RPMI8226 (cell line): ENCODE measurements at regions not wholly inside any gene's neighbourhood (a gene's known extent, or its start where the extent isn't known, plus 50 kb on each side); places are given as distances from the start of the nearest gene placed in this dataset.

ENCODE experiments used
- DNase-seq: peaks from one replicate; pipeline ENCODE4 v3.0.0-alpha.2; 2015

- no peak for DNase-seq
Measured at GRCh38 chrX:107561468-107562215, 66.7 kb upstream of the PRPS1 start.

- DNase-seq, result no peak
Measured at GRCh38 chrX:107562482-107562881, 65.8 kb upstream of the PRPS1 start.

DNA sequence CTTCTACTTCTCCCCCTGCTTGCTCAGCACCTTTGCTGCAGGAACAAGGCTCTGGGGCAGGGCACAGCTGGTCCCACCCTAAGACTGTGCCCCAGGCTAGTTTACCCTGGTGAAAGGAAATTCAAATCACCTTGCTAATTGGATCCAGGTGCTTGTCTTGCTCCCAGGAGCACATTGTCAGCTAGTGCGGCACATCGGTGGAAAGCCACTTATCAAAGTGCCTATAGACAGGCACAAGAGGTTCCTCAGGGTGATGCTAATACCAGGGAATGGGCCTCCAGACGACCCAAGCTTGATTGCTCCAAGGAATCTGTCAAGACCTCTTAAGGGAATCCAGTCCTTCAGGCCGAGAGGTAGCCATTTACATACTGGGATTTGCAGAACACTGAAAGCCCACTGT lies 64.5 kb upstream of the PRPS1 start:
- no peak for DNase-seq

DNA sequence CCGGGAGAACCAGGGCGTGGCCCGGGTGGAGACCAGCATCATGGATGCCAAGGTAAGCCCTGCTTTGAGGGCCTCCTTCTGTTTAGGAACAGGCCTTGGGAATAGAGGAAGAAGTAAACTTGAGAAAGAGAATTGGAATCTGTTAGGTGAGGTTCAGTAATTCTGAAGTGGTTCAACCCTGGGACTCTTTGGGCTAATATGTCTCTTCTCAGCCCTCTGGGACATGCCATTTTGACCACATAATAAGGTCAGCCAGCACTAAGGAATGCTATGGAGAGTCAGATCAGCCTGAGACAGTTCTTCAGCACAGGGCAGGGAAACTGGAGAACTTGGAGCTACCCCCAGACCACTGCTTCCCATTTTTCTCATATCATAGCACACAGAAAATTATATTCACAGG lies 63.3 kb upstream of the PRPS1 start:
- DNase-seq, result no peak

GRCh38 chrX:107565931-107566603 lies 62.2 kb upstream of the PRPS1 start:
- DNase-seq, result no peak

DNA sequence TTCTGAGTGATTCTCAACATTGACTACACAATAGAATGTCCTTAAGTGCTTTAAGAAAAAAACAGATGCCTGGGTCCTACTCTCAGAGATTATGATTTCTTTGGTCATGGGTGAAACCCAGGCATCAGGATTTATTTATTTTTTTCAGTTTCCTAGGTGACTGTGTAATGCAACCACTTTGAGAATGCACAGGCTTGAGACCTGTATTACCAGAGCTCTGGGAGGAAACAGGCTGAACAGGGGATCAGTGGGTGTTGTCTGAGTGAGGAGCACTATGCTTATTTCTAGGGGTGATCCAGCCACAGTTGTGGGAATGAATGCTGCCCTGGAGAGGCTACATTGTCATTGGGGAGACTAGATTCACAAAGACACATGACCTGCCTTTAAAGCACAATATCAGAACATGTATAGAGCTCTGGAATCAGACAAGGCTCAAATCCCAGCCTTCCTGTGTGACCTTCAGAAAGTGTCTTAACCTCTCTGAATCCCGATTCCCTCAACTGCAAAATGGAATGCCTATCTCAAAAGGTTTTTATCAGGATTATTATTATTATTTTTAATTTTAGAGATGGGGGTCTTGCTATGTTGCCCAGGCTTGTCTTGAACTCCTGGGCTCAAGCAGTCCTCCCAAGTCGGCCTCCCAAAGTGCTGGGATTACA lies 61.6 kb upstream of the PRPS1 start:
- DNase-seq, result no peak

GRCh38 chrX:107567370-107567769 lies 60.9 kb upstream of the PRPS1 start:
- no peak for DNase-seq

- no peak for DNase-seq
Measured at GRCh38 chrX:107571296-107571998, 56.9 kb upstream of the PRPS1 start.

GRCh38 chrX:107573016-107573415 lies 55.3 kb upstream of the PRPS1 start:
- DNase-seq, result no peak

- no peak for DNase-seq
Measured at GRCh38 chrX:107574054-107574683, 54.1 kb upstream of the PRPS1 start.

DNA sequence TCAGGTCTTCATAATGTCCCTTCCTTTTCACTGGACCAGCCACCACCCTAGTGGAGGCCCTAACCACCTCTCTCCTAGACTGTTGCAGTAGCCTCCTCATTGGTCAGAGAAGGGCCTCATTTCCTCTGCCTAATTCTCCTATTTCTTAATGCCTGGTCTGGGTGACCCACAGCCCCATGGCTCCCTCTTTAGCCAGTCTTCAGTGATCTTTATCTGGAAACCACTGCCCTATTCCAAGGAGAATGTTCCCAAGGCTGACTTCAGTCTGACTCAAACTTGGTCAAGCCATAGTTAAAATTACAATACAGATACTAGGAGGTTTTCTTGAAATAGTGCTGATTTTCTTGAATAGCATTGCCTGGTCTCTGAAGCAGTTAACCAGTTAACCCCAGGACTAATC lies 53.6 kb upstream of the PRPS1 start:
- DNase-seq, result no peak

- DNase-seq, result no peak
Measured at GRCh38 chrX:107576392-107576791, 51.9 kb upstream of the PRPS1 start.

DNA sequence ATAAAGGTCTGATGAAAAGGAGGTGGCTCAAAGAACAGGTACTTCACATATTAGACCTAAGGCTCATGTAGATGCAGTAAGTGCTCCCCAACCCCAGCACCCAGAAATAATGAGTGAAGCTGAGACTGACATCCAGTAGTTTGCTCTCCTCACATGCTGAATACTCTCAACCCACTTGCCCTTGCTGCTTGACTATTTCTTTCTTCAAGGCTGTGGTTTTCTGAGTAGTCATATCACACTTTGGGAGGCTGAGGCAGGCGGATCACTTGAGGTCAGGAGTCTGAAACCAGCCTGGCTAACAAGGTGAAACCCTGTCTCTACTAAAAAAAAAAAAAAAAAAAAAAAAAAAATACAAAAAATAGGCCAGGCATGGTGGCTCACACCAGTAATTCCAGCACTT lies 51.5 kb upstream of the PRPS1 start:
- DNase-seq, result no peak

- DNase-seq, result no peak
Measured at GRCh38 chrX:107577933-107578332, 50.4 kb upstream of the PRPS1 start.
